Skeletal muscle tissue (tissue), 3 donors: ENCODE measurements at regions not wholly inside any gene's neighbourhood (a gene's known extent, or its start where the extent isn't known, plus 50 kb on each side); places are given as distances from the start of the nearest gene placed in this dataset.

Experiments used
- H3K27ac ChIP-seq: one replicate; pipeline ENCODE4 v1.7.0; 2013; ENCODE audit warnings: mild to moderate bottlenecking, low read depth, low read length, inconsistent platforms
- H3K27me3 ChIP-seq, 3 donors: one replicate each; pipeline ENCODE4 v1.7.0; 2013; ENCODE audit warnings: low read length in 3 of 3; ENCODE audit not compliant: control insufficient read depth in 3 of 3, insufficient read depth in 3 of 3
- H3K36me3 ChIP-seq, 3 donors: one replicate each; pipeline ENCODE4 v1.7.0; 2013; ENCODE audit warnings: low read length in 3 of 3; ENCODE audit not compliant: control insufficient read depth in 3 of 3, insufficient read depth in 3 of 3
- H3K4me1 ChIP-seq, 3 donors: one replicate each; pipeline ENCODE4 v1.7.0; 2013; ENCODE audit warnings: low read length in 3 of 3, mild to moderate bottlenecking in 3 of 3; ENCODE audit not compliant: control insufficient read depth in 3 of 3, insufficient read depth in 3 of 3
- H3K4me3 ChIP-seq, 3 donors: one replicate each; pipeline ENCODE4 v1.7.0; 2013; ENCODE audit warnings: low read length in 3 of 3
- H3K9ac ChIP-seq, 3 donors: one replicate each; pipeline ENCODE4 v1.7.0; 2013; ENCODE audit warnings: low read length in 3 of 3, mild to moderate bottlenecking in 3 of 3, moderate library complexity in 2 of 3, low read depth in 1 of 3
- H3K9me3 ChIP-seq, 3 donors: one replicate each; pipeline ENCODE4 v1.7.0; 2013; ENCODE audit warnings: low read length in 3 of 3; ENCODE audit not compliant: control insufficient read depth in 3 of 3
- donor health status: Osteomylitis.

- Histone ChIP-seq H3K36me3 (no peaks in the 10 kb centered on the region), H3K9me3 (no peaks in the 10 kb centered on the region), H3K4me1 (no peaks in the 10 kb centered on the region), H3K4me3 (no peak overlapping the region), H3K27me3 (no peaks in the 10 kb centered on the region), H3K9ac (no peak overlapping the region), H3K27ac (no peak overlapping the region)
Observed at GRCh38 chr11:21625982-21626381, 566.9 kb upstream of the ANO5 start.

- no peak overlapping the region for H3K27ac ChIP-seq
- no peaks in the 10 kb centered on the region for H3K36me3 ChIP-seq
- H3K9me3 ChIP-seq = no peaks in the 10 kb centered on the region
- H3K27me3 ChIP-seq = no peaks in the 10 kb centered on the region
- H3K4me3 ChIP-seq = no peak overlapping the region
- no peak overlapping the region for H3K9ac ChIP-seq
- no peaks in the 10 kb centered on the region for H3K4me1 ChIP-seq
Observed at GRCh38 chr11:21628641-21629040, 564.2 kb upstream of the ANO5 start.

GRCh38 chr11:21630934-21631478 lies 561.9 kb upstream of the ANO5 start:
- H3K9ac ChIP-seq = no peak overlapping the region
- no peaks in the 10 kb centered on the region for H3K36me3 ChIP-seq
- no peaks in the 10 kb centered on the region for H3K27me3 ChIP-seq
- H3K4me3 ChIP-seq = no peak overlapping the region
- no peak overlapping the region for H3K27ac ChIP-seq
- H3K4me1 ChIP-seq = no peaks in the 10 kb centered on the region
- H3K9me3 ChIP-seq = no peaks in the 10 kb centered on the region

GRCh38 chr11:21631991-21632390 lies 560.9 kb upstream of the ANO5 start:
- Histone ChIP-seq H3K27ac (no peak overlapping the region), H3K36me3 (no peaks in the 10 kb centered on the region), H3K4me3 (no peak overlapping the region), H3K27me3 (no peaks in the 10 kb centered on the region), H3K9ac (no peak overlapping the region), H3K9me3 (no peaks in the 10 kb centered on the region), H3K4me1 (no peaks in the 10 kb centered on the region)

- no peak overlapping the region for H3K9ac ChIP-seq
- no peaks in the 10 kb centered on the region for H3K4me1 ChIP-seq
- H3K27me3 ChIP-seq = no peaks in the 10 kb centered on the region
- H3K36me3 ChIP-seq = no peaks in the 10 kb centered on the region
- no peak overlapping the region for H3K27ac ChIP-seq
- peaks cover 0 to 2% (median 0%) of the 10 kb centered on the region in 3 donors for H3K9me3 ChIP-seq
- no peak overlapping the region for H3K4me3 ChIP-seq
Observed at GRCh38 chr11:21634491-21634890, 558.4 kb upstream of the ANO5 start.

GRCh38 chr11:21634956-21635355 lies 557.9 kb upstream of the ANO5 start:
- no peak overlapping the region for H3K4me3 ChIP-seq
- H3K4me1 ChIP-seq = no peaks in the 10 kb centered on the region
- H3K9ac ChIP-seq = no peak overlapping the region
- no peaks in the 10 kb centered on the region for H3K27me3 ChIP-seq
- no peak overlapping the region for H3K27ac ChIP-seq
- H3K9me3 ChIP-seq = peaks cover 0 to 2% (median 0%) of the 10 kb centered on the region in 3 donors
- no peaks in the 10 kb centered on the region for H3K36me3 ChIP-seq

- Histone ChIP-seq H3K4me3 (no peak overlapping the region), H3K9me3 (peaks cover 0 to 2% (median 0%) of the 10 kb centered on the region in 3 donors), H3K4me1 (no peaks in the 10 kb centered on the region), H3K27me3 (no peaks in the 10 kb centered on the region), H3K36me3 (no peaks in the 10 kb centered on the region), H3K9ac (no peak overlapping the region), H3K27ac (no peak overlapping the region)
Observed at GRCh38 chr11:21635394-21636145, 557.3 kb upstream of the ANO5 start.

- Histone ChIP-seq H3K4me3 (no peak overlapping the region), H3K27ac (no peak overlapping the region), H3K9ac (no peak overlapping the region), H3K27me3 (no peaks in the 10 kb centered on the region), H3K9me3 (peaks cover 0 to 2% (median 0%) of the 10 kb centered on the region in 3 donors), H3K36me3 (no peaks in the 10 kb centered on the region), H3K4me1 (no peaks in the 10 kb centered on the region)
Observed at GRCh38 chr11:21636561-21636960, 556.3 kb upstream of the ANO5 start.

GRCh38 chr11:21640491-21640890 lies 552.4 kb upstream of the ANO5 start:
- H3K9ac ChIP-seq = no peak overlapping the region
- no peak overlapping the region for H3K27ac ChIP-seq
- H3K9me3 ChIP-seq = peaks cover 0 to 2% (median 0%) of the 10 kb centered on the region in 3 donors
- no peaks in the 10 kb centered on the region for H3K27me3 ChIP-seq
- no peaks in the 10 kb centered on the region for H3K4me1 ChIP-seq
- no peaks in the 10 kb centered on the region for H3K36me3 ChIP-seq
- H3K4me3 ChIP-seq = no peak overlapping the region

- Histone ChIP-seq H3K9me3 (peaks cover 0 to 2% (median 0%) of the 10 kb centered on the region in 3 donors), H3K4me3 (no peak overlapping the region), H3K4me1 (no peaks in the 10 kb centered on the region), H3K27ac (no peak overlapping the region), H3K9ac (no peak overlapping the region), H3K27me3 (no peaks in the 10 kb centered on the region), H3K36me3 (no peaks in the 10 kb centered on the region)
Observed at GRCh38 chr11:21641869-21642268, 551.0 kb upstream of the ANO5 start.
